ENCODE measurements at regions not wholly inside any gene's neighbourhood (a gene's known extent, or its start where the extent isn't known, plus 50 kb on each side); places are given as distances from the start of the nearest gene placed in this dataset.

- no peaks in the 10 kb centered on the region for H3K9me3 ChIP-seq (ENCODE audit: low read length)
- DNase-seq (ENCODE audit: low spot score): no peak
- ChIA-PET POLR2A (no interaction called here), CTCF (ENCODE audit: unreplicated experiment) (no interaction called here)
- intact Hi-C loops (cut with micrococcal nuclease; ENCODE audit: unreplicated experiment): no loop called here
- no peaks in the 10 kb centered on the region for H3K4me1 ChIP-seq (ENCODE audit: insufficient read depth, low read length, poor library complexity, severe bottlenecking)
- no peak for TF ChIP-seq CTCF (conservative IDR thresholded peaks at IDR 0.05; ENCODE audit: low read length)
- TF ChIP-seq EZH2phosphoT487 (IDR thresholded peaks at IDR 0.05; ENCODE audit: borderline replicate concordance, low read depth, low read length): no peak
- H3K36me3 ChIP-seq (ENCODE audit: insufficient read depth, low read length): no peaks in the 10 kb centered on the region
- no peaks in the 10 kb centered on the region for H3K9me2 ChIP-seq (ENCODE audit: insufficient read depth, low read length)
- H3K27ac ChIP-seq (ENCODE audit: low read depth, low read length, poor library complexity, severe bottlenecking): no peak overlapping the region
- no peak overlapping the region for H3K4me2 ChIP-seq (ENCODE audit: low read length)
- no peaks in the 10 kb centered on the region for H4K20me1 ChIP-seq (ENCODE audit: insufficient read depth, low read length)
- H2AFZ ChIP-seq (ENCODE audit: low read length): no peak overlapping the region
- no peaks in the 10 kb centered on the region for H3K79me2 ChIP-seq (ENCODE audit: insufficient read depth, low read depth, low read length)
- BruUV-seq (replicated peaks): no TSS peak
- H3K4me3 ChIP-seq (ENCODE audit: low read depth, low read length, poor library complexity, severe bottlenecking): no peak overlapping the region
Observed at GRCh38 chr5:166862581-166862980, 1428.9 kb upstream of the WWC1 start.

DNA sequence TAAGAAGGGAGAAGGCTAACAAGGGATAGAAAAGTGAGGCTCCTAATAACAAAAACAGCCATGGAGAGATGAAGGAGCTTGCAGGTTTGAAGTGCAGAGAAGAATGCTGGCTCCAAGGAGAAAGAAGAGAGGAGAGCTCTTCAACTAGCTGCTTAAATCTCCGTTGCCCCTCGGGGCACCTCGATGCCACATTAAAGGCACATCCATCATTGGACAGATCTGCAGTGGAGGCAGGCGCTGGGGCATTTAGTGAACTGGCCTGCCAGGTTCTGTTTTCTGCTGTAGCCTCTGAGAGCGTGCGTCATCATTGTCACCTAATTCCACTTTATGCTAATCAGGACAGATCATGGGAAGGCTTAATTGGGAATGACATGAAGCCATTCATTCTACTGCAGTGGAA, 1426.2 kb upstream of the WWC1 start:
- Histone ChIP-seq H2AFZ (ENCODE audit: low read length) (no peak overlapping the region), H3K79me2 (ENCODE audit: insufficient read depth, low read depth, low read length) (no peaks in the 10 kb centered on the region), H3K4me2 (ENCODE audit: low read length) (no peak overlapping the region), H3K27ac (ENCODE audit: low read depth, low read length, poor library complexity, severe bottlenecking) (no peak overlapping the region), H3K9me3 (ENCODE audit: low read length) (no peaks in the 10 kb centered on the region), H3K36me3 (ENCODE audit: insufficient read depth, low read length) (no peaks in the 10 kb centered on the region), H3K9me2 (ENCODE audit: insufficient read depth, low read length) (no peaks in the 10 kb centered on the region), H3K4me3 (ENCODE audit: low read depth, low read length, poor library complexity, severe bottlenecking) (no peak overlapping the region), H4K20me1 (ENCODE audit: insufficient read depth, low read length) (no peaks in the 10 kb centered on the region), H3K4me1 (ENCODE audit: insufficient read depth, low read length, poor library complexity, severe bottlenecking) (no peaks in the 10 kb centered on the region)
- CTCF ChIA-PET (ENCODE audit: unreplicated experiment): no interaction called here
- POLR2A ChIA-PET: no interaction called here
- intact Hi-C loops (cut with micrococcal nuclease; ENCODE audit: unreplicated experiment): no loop called here
- no TSS peak for BruUV-seq (replicated peaks)
- no peak for DNase-seq (ENCODE audit: low spot score)
- no peak for TF ChIP-seq EZH2phosphoT487 (IDR thresholded peaks at IDR 0.05; ENCODE audit: borderline replicate concordance, low read depth, low read length)
- no peak for TF ChIP-seq CTCF (conservative IDR thresholded peaks at IDR 0.05; ENCODE audit: low read length)

DNA sequence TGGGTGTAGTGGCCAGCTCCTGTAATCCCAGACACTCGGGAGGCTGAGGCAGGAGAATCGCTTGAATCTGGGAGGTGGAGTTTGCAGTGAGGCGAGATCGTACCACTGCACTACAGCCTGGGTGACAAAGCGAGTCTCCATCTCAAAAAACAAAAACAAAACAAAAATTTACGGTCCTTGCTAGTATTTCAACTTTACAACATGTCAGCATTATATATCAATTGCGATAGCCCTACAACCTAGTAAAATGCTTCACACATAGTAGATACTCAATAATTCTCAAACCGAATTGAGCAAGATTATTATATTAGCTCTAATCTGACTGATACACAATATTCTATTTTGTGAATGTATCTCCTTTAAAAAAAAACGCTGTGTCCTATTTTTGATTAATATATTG, 1411.0 kb upstream of the WWC1 start:
- Histone ChIP-seq H3K79me2 (ENCODE audit: insufficient read depth, low read depth, low read length) (no peaks in the 10 kb centered on the region), H3K4me1 (ENCODE audit: insufficient read depth, low read length, poor library complexity, severe bottlenecking) (no peaks in the 10 kb centered on the region), H4K20me1 (ENCODE audit: insufficient read depth, low read length) (no peaks in the 10 kb centered on the region), H3K9me2 (ENCODE audit: insufficient read depth, low read length) (no peaks in the 10 kb centered on the region), H3K4me3 (ENCODE audit: low read depth, low read length, poor library complexity, severe bottlenecking) (no peak overlapping the region), H3K27ac (ENCODE audit: low read depth, low read length, poor library complexity, severe bottlenecking) (no peak overlapping the region), H3K4me2 (ENCODE audit: low read length) (no peak overlapping the region), H2AFZ (ENCODE audit: low read length) (no peak overlapping the region), H3K9me3 (ENCODE audit: low read length) (no peaks in the 10 kb centered on the region), H3K36me3 (ENCODE audit: insufficient read depth, low read length) (no peaks in the 10 kb centered on the region)
- ChIA-PET CTCF (ENCODE audit: unreplicated experiment) (no interaction called here), POLR2A (interaction anchor here (0.6 kb wide), 1 partner anchor 23 kb away, joined by 3 read pairs; no protein-coding TSS in a partner anchor)
- BruUV-seq (replicated peaks): no TSS peak
- DNase-seq (ENCODE audit: low spot score): no peak
- intact Hi-C loops (cut with micrococcal nuclease; ENCODE audit: unreplicated experiment): no loop called here
- no peak for TF ChIP-seq EZH2phosphoT487 (IDR thresholded peaks at IDR 0.05; ENCODE audit: borderline replicate concordance, low read depth, low read length)
- TF ChIP-seq CTCF (conservative IDR thresholded peaks at IDR 0.05; ENCODE audit: low read length): no peak
